ENCODE measurements at regions not wholly inside any gene's neighbourhood (a gene's known extent, or its start where the extent isn't known, plus 50 kb on each side); places are given as distances from the start of the nearest gene placed in this dataset.

DNA sequence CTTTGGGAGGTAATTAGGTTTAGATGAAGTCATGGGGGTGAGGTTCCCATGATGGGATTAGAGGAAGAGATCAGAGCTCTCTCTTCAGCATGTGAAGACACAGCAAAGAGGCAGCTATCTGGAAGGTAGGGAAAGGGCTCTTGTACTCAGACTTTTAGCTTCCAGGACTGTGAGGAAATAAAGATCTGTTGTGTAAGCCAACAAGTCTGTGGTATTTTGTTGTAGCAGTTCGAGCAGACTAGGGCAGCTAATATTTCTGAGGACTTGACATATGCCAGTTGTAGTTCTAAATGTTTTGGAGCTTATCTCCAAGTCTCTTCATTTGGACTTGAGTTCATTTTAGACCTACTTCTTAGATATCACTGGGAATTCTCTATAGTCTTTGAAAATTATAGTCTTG lies 137.3 kb upstream of the PDE5A start:
- no peaks in the 10 kb centered on the region for H3K4me1 ChIP-seq (ENCODE audit: control insufficient read depth, insufficient read depth, low read length)
- CTCF ChIA-PET = no interaction called here
- H3K27ac ChIP-seq (ENCODE audit: extremely low read depth, low read depth, low read length) = no peak overlapping the region
- H3K4me3 ChIP-seq (ENCODE audit: low read depth, low read length) = no peak overlapping the region
- POLR2A ChIA-PET = no interaction called here
- no peak for TF ChIP-seq ZNF266 (tag by site-specific recombination; IDR thresholded peaks at IDR 0.05; ENCODE audit: low read depth)
- no peak for TF ChIP-seq FEZF1 (tag by site-specific recombination; IDR thresholded peaks at IDR 0.05)
- TF ChIP-seq ZNF530 (tag by site-specific recombination; IDR thresholded peaks at IDR 0.05; ENCODE audit: low read depth) = no peak
- no peaks in the 10 kb centered on the region for H3K36me3 ChIP-seq (ENCODE audit: control insufficient read depth in 2 of 2, insufficient read depth in 1 of 2, low read length in 2 of 2)
- no peaks in the 10 kb centered on the region for H3K9me3 ChIP-seq (ENCODE audit: control insufficient read depth, insufficient read depth, low read depth, low read length)

DNA sequence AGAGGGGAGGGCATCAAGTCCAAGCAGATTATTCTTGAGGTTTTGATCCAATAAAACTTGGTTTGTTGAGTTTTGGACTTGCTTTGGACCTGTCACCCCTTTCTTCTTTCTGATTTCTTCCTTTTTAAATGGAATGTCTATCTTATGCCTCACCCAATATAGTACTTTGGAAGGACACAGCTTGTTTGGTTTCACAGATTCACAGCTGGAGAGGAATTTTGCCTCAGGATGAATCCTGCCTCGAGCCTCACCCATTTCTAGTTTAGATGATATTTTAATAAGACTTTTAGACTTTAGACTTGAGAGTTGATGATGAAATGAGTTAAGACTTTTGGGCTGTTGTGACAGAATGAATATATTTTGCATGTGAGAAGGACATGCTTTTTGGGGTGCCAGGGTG lies 136.9 kb upstream of the PDE5A start:
- Histone ChIP-seq H3K36me3 (ENCODE audit: control insufficient read depth in 2 of 2, insufficient read depth in 1 of 2, low read length in 2 of 2) (no peaks in the 10 kb centered on the region), H3K9me3 (ENCODE audit: control insufficient read depth, insufficient read depth, low read depth, low read length) (no peaks in the 10 kb centered on the region), H3K4me3 (ENCODE audit: low read depth, low read length) (no peak overlapping the region), H3K4me1 (ENCODE audit: control insufficient read depth, insufficient read depth, low read length) (no peaks in the 10 kb centered on the region), H3K27ac (ENCODE audit: extremely low read depth, low read depth, low read length) (no peak overlapping the region)
- TF ChIP-seq ZSCAN23 (tag by site-specific recombination; IDR thresholded peaks at IDR 0.05) = no peak
- TF ChIP-seq ZNF701 (tag by site-specific recombination; IDR thresholded peaks at IDR 0.05) = no peak
- TF ChIP-seq SCRT1 (tag by site-specific recombination; IDR thresholded peaks at IDR 0.05; ENCODE audit: borderline replicate concordance) = no peak
- no peak for TF ChIP-seq ZNF404 (tag by site-specific recombination; IDR thresholded peaks at IDR 0.05)
- no peak for TF ChIP-seq ZNF501 (tag by site-specific recombination; IDR thresholded peaks at IDR 0.05)
- no peak for TF ChIP-seq ZNF558 (tag by site-specific recombination; IDR thresholded peaks at IDR 0.05)
- TF ChIP-seq ZNF621 (tag by site-specific recombination; IDR thresholded peaks at IDR 0.05) = no peak
- TF ChIP-seq ZNF394 (tag by site-specific recombination; IDR thresholded peaks at IDR 0.05; ENCODE audit: borderline replicate concordance) = no peak
- POLR2A ChIA-PET = no interaction called here
- CTCF ChIA-PET = interaction anchor here (0.5 kb wide), 1 partner anchor 815 kb away, joined by 3 read pairs; no protein-coding TSS in a partner anchor

- ChIA-PET CTCF (interaction anchor here (0.6 kb wide), 1 partner anchor 15 kb away, joined by 4 read pairs; no protein-coding TSS in a partner anchor), POLR2A (no interaction called here)
- no peaks in the 10 kb centered on the region for H3K4me1 ChIP-seq (ENCODE audit: control insufficient read depth, insufficient read depth, low read length)
- no peak overlapping the region for H3K27ac ChIP-seq (ENCODE audit: extremely low read depth, low read depth, low read length)
- H3K9me3 ChIP-seq (ENCODE audit: control insufficient read depth, insufficient read depth, low read depth, low read length) = no peaks in the 10 kb centered on the region
- TF ChIP-seq, protein P1, sequence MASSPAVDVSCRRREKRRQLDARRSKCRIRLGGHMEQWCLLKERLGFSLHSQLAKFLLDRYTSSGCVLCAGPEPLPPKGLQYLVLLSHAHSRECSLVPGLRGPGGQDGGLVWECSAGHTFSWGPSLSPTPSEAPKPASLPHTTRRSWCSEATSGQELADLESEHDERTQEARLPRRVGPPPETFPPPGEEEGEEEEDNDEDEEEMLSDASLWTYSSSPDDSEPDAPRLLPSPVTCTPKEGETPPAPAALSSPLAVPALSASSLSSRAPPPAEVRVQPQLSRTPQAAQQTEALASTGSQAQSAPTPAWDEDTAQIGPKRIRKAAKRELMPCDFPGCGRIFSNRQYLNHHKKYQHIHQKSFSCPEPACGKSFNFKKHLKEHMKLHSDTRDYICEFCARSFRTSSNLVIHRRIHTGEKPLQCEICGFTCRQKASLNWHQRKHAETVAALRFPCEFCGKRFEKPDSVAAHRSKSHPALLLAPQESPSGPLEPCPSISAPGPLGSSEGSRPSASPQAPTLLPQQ (tag by site-specific recombination; IDR thresholded peaks at IDR 0.05) = no peak
- TF ChIP-seq ZNF580 (tag by site-specific recombination; IDR thresholded peaks at IDR 0.05) = no peak
- TF ChIP-seq PRDM1 (tag by site-specific recombination; IDR thresholded peaks at IDR 0.05) = no peak
- no peak for TF ChIP-seq ZNF629 (tag by site-specific recombination; IDR thresholded peaks at IDR 0.05)
- no peak for TF ChIP-seq ZNF354C (tag by site-specific recombination; IDR thresholded peaks at IDR 0.05; ENCODE audit: borderline replicate concordance, low read depth)
- TF ChIP-seq ZFP37 (tag by site-specific recombination; IDR thresholded peaks at IDR 0.05) = no peak
- no peak overlapping the region for H3K4me3 ChIP-seq (ENCODE audit: low read depth, low read length)
- H3K36me3 ChIP-seq (ENCODE audit: control insufficient read depth in 2 of 2, insufficient read depth in 1 of 2, low read length in 2 of 2) = no peaks in the 10 kb centered on the region
These were observed 134.8 kb upstream of the PDE5A start for GRCh38 chr4:119763386-119763785.

GRCh38 chr4:119755599-119755998 lies 127.0 kb upstream of the PDE5A start:
- CTCF ChIA-PET = interaction anchor here (0.7 to 1.0 kb wide), 2 partner anchors 127 to 251 kb away, joined by 3 read pairs; partner anchors contain the start of gene PDE5A
- TF ChIP-seq ZNF302 (tag by site-specific recombination; IDR thresholded peaks at IDR 0.05; ENCODE audit: low read depth) (no peak), ZNF707 (tag by site-specific recombination; IDR thresholded peaks at IDR 0.05) (no peak), ZNF157 (tag by site-specific recombination; IDR thresholded peaks at IDR 0.05) (no peak), ZNF585B (tag by site-specific recombination; IDR thresholded peaks at IDR 0.05) (no peak)
- TF ChIP-seq, protein P2, sequence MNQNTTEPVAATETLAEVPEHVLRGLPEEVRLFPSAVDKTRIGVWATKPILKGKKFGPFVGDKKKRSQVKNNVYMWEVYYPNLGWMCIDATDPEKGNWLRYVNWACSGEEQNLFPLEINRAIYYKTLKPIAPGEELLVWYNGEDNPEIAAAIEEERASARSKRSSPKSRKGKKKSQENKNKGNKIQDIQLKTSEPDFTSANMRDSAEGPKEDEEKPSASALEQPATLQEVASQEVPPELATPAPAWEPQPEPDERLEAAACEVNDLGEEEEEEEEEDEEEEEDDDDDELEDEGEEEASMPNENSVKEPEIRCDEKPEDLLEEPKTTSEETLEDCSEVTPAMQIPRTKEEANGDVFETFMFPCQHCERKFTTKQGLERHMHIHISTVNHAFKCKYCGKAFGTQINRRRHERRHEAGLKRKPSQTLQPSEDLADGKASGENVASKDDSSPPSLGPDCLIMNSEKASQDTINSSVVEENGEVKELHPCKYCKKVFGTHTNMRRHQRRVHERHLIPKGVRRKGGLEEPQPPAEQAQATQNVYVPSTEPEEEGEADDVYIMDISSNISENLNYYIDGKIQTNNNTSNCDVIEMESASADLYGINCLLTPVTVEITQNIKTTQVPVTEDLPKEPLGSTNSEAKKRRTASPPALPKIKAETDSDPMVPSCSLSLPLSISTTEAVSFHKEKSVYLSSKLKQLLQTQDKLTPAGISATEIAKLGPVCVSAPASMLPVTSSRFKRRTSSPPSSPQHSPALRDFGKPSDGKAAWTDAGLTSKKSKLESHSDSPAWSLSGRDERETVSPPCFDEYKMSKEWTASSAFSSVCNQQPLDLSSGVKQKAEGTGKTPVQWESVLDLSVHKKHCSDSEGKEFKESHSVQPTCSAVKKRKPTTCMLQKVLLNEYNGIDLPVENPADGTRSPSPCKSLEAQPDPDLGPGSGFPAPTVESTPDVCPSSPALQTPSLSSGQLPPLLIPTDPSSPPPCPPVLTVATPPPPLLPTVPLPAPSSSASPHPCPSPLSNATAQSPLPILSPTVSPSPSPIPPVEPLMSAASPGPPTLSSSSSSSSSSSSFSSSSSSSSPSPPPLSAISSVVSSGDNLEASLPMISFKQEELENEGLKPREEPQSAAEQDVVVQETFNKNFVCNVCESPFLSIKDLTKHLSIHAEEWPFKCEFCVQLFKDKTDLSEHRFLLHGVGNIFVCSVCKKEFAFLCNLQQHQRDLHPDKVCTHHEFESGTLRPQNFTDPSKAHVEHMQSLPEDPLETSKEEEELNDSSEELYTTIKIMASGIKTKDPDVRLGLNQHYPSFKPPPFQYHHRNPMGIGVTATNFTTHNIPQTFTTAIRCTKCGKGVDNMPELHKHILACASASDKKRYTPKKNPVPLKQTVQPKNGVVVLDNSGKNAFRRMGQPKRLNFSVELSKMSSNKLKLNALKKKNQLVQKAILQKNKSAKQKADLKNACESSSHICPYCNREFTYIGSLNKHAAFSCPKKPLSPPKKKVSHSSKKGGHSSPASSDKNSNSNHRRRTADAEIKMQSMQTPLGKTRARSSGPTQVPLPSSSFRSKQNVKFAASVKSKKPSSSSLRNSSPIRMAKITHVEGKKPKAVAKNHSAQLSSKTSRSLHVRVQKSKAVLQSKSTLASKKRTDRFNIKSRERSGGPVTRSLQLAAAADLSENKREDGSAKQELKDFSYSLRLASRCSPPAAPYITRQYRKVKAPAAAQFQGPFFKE (tag by site-specific recombination; IDR thresholded peaks at IDR 0.05; ENCODE audit: borderline replicate concordance) = no peak

More at GRCh38 chr4:119755599-119755998, 127.0 kb upstream of the PDE5A start:
- POLR2A ChIA-PET = no interaction called here
- no peaks in the 10 kb centered on the region for H3K4me1 ChIP-seq (ENCODE audit: control insufficient read depth, insufficient read depth, low read length)
- H3K9me3 ChIP-seq (ENCODE audit: control insufficient read depth, insufficient read depth, low read depth, low read length) = no peaks in the 10 kb centered on the region
- no peak overlapping the region for H3K27ac ChIP-seq (ENCODE audit: extremely low read depth, low read depth, low read length)
- H3K36me3 ChIP-seq (ENCODE audit: control insufficient read depth in 2 of 2, insufficient read depth in 1 of 2, low read length in 2 of 2) = no peaks in the 10 kb centered on the region
- no peak overlapping the region for H3K4me3 ChIP-seq (ENCODE audit: low read depth, low read length)

Data from HEK293 (cell line).